ENCODE measurements at regions not wholly inside any gene's neighbourhood (a gene's known extent, or its start where the extent isn't known, plus 50 kb on each side); places are given as distances from the start of the nearest gene placed in this dataset.

DNA sequence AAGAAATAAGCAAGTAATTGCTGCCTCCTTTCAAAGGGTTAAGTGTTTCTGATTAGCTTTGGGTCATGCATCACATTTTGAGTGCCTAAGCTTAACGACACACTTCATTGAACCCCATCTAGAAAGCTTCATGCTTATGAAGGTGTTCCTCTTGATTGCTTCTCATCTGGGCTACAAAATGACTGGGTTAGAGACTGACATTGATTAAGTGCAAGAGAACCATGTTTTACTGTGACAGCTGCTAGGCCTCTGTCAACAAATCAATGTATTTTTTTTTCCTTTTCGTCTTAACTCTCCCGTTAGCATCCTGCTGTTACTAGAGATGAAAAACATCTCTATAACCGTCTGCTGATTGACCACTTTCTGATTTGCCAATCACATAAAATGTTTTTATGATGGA is 725.0 kb downstream of the TLE1 start:
- DNase-seq: no peak

DNA sequence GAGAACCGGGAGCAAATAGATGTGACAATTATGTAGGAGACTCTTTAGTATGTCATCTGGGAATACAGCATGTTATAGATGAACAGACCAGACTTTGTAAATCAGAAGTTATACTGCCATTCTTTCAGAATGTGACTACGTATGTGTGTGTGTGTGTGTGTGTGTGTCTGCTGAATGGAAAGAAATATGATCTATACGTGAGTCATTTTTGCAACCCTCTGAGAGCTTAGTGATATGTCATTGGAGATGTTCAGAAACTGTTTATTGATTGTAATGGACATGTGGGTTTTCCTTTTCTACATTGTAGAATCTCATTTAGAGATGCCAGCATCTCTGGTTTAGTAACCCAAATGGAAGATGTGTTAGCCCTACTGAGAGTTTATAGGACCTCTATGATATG is 731.5 kb downstream of the TLE1 start:
- no peak for DNase-seq

DNA sequence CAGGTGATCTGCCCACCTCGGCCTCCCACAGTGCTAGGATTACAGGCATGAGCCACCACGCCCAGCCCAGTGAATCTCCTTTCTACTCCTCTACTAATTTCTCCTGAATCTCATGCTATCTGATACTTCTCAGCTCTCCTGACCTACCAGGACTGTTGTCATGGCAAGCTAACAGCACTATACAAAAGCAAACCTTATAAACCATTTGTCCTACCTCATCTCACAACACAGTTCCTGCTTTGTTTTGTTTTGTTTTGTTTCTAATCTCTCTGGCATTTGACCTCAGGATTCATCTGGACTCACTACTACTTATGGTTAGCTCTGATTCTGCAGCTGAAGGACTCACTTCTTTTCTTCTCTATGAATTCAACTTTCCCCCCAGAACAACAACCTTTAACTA is 734.8 kb downstream of the TLE1 start:
- no peak for DNase-seq

- DNase-seq: no peak
These were observed 736.9 kb downstream of the TLE1 start for GRCh38 chr9:80952363-80952922.

DNA sequence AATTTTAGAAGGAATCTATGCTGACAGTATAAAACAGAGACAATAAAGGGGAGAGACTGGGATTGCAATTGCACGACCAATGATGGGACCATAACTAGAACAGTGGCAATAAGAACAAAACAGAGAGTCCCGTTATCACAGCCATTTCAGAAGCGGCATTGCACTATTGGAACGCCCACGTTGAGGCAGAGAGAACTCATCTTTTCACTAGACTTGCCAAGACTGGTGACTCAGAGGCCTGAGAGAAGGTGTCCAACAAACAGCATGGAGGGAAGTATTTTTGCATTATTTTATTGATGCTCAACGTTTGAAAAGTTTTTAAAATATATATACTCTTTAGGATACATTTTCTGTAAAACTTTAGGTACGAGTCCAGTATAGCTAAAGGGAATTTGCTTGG is 737.7 kb downstream of the TLE1 start:
- no peak for DNase-seq

DNA sequence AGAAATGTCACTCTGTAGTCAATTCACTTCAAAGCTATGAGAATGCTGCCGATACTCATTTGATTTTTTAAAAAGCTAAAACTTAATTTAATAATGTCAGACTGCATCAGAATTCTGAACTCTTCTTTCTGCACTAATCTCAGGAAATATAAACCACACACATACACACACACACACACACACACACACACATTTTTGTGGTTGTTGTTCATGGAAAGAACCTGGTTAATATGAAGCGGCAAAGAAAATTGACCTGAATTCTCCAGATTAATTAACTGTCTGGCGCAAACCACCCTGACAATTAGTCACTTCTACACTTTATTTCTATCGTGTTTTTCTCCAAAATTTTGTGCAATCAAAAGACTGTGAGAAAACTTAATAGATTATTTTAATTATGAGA is 740.5 kb downstream of the TLE1 start:
- DNase-seq: no peak

DNA sequence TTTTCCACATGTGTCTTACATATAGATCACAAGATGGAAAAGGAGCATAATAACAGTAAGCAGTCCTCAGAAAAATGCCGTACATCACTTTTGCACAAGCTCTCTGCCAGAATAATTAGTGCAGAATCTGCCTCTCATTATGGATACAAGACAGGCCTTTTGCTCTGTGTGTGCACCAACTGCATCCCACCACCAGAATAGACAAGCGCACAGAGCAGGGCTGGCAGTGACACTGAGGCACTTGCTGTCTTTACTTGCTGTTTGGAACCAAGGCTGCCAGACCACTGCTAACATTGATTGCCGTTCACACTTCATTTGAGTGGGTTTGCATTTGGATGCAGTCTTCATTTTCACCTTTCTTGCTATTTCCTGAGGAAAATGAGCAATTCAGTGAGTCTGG is 741.3 kb downstream of the TLE1 start:
- DNase-seq: no peak

GRCh38 chr9:80946496-80947170 is 742.7 kb downstream of the TLE1 start:
- no peak for DNase-seq

DNA sequence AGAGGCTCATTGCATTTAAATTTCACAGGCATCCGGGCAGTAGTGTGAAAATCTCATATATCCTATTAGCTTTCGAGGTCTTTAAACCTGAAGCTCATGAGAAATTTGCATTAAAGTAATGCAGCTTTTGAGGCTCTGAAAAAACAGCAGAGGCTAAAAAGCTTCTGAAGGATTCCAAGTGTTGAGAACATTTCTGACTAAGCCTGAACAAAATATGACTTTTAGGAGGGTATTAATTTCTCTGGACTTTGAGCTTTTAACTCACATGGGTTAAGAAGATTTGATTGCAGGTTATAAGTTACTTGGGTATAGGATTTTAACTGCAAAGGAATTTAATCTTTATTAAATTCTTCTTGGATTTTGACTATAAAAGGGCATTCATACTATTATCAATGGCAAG is 743.9 kb downstream of the TLE1 start:
- DNase-seq: no peak

DNA sequence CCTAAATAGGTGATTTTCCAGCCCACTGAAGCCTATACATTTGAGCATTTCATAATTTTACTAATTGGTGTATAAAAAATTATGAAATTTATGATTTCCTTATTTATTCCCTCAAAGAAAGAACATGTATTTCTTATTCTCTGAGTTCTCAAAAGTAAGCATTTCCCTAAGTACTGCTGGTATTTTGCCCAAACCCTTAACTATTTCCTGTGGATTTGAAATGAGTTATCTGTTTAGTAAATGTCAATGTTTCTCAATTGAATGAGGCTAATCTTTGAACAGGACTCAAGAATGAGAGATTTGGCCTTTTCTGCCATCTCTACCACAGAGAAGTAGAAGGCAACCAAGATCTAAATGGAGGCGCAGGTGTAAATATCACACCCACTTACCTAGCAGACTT is 751.7 kb downstream of the TLE1 start:
- no peak for DNase-seq

- DNase-seq: no peak
These were observed 755.3 kb downstream of the TLE1 start for GRCh38 chr9:80934095-80934494.

GRCh38 chr9:80932947-80933780 is 756.2 kb downstream of the TLE1 start:
- no peak for DNase-seq

GRCh38 chr9:80932181-80932580 is 757.2 kb downstream of the TLE1 start:
- DNase-seq: no peak

DNA sequence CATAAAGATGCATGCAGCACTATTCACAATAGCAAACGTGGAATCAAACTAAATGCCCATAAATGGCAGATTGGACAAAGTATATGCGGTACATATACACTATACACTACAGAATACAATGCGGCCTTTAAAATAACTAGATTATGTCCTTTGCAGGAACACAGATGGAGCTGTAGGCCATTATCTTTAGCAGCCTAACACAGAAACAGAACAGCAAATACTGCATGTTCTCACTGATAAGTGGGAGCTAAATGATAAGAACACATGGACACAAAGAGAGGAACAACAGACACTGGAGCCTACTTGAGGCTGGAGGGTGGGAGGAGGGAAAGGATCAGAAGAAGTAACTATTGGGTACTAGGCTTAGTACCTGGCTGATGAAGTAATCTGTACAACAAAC is 758.2 kb downstream of the TLE1 start:
- no peak for DNase-seq

DNA sequence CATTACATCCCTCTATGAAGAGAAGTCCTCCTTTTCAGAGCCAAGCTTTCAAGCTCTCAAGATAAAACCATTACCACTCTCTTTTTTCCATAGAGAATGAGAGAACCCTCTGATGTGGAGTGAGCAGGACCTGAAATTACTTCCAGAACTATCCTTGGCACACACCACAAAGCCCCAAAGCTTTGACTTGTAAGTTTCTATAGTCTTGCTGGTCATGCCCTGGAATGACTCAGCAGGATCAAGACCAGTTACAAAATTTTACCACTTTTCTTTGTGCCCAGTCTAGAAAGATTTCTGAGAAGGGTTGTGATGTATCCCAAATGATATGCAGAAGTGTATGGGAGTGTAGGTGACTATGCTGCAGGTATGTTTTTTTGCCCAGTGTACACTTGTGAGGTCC is 760.6 kb downstream of the TLE1 start:
- no peak for DNase-seq

- no peak for DNase-seq
These were observed 762.7 kb downstream of the TLE1 start for GRCh38 chr9:80926611-80927010.

DNA sequence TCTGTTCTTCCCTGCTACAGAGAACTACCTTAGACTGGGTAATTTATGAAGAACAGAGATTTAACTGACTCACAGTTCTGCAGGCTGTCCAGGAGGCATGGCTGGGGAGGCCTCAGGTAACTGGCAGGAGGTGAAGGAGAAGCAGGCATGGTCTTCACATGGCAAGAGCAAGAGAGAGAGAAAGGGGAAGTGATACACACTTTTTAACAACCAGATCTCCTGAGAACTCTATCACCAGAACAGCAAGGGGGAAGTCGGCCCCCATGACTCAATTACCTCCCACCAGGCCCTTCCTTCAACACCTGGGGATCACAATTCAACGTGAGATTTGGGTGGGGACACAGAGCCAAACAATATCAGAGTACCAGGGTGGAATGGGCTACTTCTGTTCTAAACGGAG is 766.8 kb downstream of the TLE1 start:
- DNase-seq: no peak

- no peak for DNase-seq
These were observed 782.6 kb downstream of the TLE1 start for GRCh38 chr9:80906728-80907127.

- DNase-seq: no peak
These were observed 790.1 kb downstream of the TLE1 start for GRCh38 chr9:80899208-80899607.

GRCh38 chr9:80893190-80893589 is 796.2 kb downstream of the TLE1 start:
- no peak for DNase-seq

DNA sequence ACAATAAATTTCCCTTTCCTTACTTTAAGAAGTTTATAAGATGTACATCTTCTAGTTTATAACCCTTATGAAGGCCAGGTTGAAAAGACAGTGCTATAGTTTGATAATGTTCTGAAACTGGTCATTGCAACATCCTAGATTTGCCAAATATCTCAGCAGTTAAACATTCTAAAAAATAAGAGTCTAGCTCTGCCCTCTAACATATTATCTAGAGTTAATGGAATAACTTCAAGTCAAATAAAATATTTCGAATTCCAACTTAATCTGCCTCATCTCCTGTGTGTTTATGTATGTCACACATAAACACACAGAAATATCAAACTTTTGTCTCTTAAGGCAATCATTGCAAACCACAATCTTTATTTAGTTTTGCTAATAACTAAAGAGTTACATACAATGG is 796.6 kb downstream of the TLE1 start:
- no peak for DNase-seq

GRCh38 chr9:80890124-80890523 is 799.2 kb downstream of the TLE1 start:
- no peak for DNase-seq

DNA sequence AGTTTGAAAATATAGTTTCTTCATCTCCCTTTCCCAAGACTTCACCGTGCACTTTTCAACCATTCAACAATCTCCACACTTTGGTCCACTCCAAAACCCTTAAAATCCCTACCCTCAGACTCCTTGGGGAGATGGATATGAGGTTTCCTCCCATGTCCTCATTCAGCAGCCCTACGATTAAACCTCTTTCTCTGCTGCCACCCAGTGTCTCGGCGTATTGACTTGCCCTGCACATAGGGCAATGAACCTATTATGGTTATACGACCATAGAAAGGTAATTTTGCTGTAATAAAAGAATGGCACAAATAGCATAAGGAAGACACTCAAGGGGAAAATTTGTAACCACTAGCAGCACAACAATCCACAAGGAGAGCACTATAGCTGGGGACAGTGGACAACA is 803.5 kb downstream of the TLE1 start:
- no peak for DNase-seq

DNA sequence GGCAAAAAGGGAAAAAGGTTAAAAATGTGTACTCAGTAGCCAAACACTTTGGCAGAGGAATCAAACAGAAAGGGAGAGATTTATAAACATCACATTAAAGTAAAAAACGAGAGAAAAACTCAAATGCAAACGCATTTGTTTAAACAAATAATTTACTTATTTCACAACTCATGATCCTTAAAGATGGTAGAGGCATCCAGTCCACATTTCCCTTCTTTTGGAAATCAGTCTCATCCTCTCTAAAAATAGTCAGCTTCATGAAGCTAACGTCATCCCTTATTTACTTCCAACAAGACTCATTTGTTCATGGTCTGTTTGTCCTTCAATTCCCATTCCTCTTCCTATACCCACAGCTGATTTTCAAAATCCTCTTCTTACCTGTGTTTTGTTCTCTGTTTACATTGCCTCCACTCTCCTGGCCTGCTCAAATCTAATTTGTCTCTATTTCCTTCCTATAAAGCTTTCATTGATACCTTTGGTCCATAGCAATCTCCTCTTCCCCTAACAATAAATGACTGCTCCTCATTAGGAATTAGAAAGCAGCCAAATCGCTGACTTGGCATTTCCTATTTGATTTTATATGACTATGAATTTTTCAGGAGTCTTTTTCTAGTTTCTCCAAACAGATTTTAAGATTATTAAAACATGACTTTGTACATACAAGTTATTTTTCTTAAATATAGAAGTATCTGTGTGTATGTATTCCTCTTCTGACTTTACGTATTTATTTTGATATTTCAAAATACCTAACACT is 805.3 kb downstream of the TLE1 start:
- DNase-seq: no peak
